HCT116 (cell line): ENCODE measurements at regions not wholly inside any gene's neighbourhood (a gene's known extent, or its start where the extent isn't known, plus 50 kb on each side); places are given as distances from the start of the nearest gene placed in this dataset.

Experiments
- ELF1 ChIP-seq: IDR thresholded peaks from 2 replicates; pipeline ENCODE4 v1.6.1; 2012; ENCODE audit warnings: low read depth, borderline replicate concordance
- POLR2A ChIP-seq: IDR thresholded peaks from 2 replicates; pipeline ENCODE4 v1.7.0; 2011; ENCODE audit warnings: borderline replicate concordance; ENCODE audit not compliant: insufficient read depth, insufficient read length; ENCODE audit errors: extremely low read depth
- POLR2AphosphoS5 ChIP-seq: IDR thresholded peaks from 2 replicates; pipeline ENCODE4 v1.6.1; 2011; ENCODE audit warnings: mild to moderate bottlenecking, low read depth, low read length, moderate library complexity
- YY1 ChIP-seq: IDR thresholded peaks from 2 replicates; pipeline ENCODE4 v1.6.1; 2011; ENCODE audit warnings: low read length, low read depth, moderate library complexity, mild to moderate bottlenecking; ENCODE audit not compliant: insufficient replicate concordance; ENCODE audit errors: extremely low read depth
- ZFX ChIP-seq: fragments of 450-650 bp; IDR thresholded peaks from 2 replicates; pipeline ENCODE4 v1.6.1; 2017
- TF ChIP-seq, protein P1 (sequence below), 3 experiments: fragments of 200-600 bp in 1 of 3; sonication (generic) in 1 of 3; IDR thresholded peaks in 2 of 3; conservative IDR thresholded peaks in 1 of 3; 2 replicates each; pipeline ENCODE4 v1.5.1; 2012 to 2017; ENCODE audit warnings: low read depth in 2 of 3, low read length in 2 of 3, antibody characterized with exemption in 1 of 3, borderline replicate concordance in 1 of 3, control low read depth in 1 of 3, mild to moderate bottlenecking in 1 of 3, mixed read lengths in 1 of 3, mixed run types in 1 of 3, moderate library complexity in 1 of 3; ENCODE audit not compliant: insufficient read depth in 1 of 3
- TF ChIP-seq, protein P2 (sequence below): IDR thresholded peaks from 2 replicates; pipeline ENCODE4 v1.6.1; 2011; ENCODE audit warnings: mild to moderate bottlenecking, low read length, moderate library complexity; ENCODE audit not compliant: insufficient replicate concordance; ENCODE audit errors: extremely low read depth

GRCh38 chr17:28253663-28254062, 65.3 kb upstream of the TMEM97 start:
- TF ChIP-seq POLR2AphosphoS5 (no peak), ELF1 (no peak), YY1 (no peak), POLR2A (no peak), ZFX (no peak)
- TF ChIP-seq, protein P1, sequence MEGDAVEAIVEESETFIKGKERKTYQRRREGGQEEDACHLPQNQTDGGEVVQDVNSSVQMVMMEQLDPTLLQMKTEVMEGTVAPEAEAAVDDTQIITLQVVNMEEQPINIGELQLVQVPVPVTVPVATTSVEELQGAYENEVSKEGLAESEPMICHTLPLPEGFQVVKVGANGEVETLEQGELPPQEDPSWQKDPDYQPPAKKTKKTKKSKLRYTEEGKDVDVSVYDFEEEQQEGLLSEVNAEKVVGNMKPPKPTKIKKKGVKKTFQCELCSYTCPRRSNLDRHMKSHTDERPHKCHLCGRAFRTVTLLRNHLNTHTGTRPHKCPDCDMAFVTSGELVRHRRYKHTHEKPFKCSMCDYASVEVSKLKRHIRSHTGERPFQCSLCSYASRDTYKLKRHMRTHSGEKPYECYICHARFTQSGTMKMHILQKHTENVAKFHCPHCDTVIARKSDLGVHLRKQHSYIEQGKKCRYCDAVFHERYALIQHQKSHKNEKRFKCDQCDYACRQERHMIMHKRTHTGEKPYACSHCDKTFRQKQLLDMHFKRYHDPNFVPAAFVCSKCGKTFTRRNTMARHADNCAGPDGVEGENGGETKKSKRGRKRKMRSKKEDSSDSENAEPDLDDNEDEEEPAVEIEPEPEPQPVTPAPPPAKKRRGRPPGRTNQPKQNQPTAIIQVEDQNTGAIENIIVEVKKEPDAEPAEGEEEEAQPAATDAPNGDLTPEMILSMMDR (IDR thresholded peaks at IDR 0.05 in 2 of 3, conservative IDR thresholded peaks at IDR 0.05 in 1 of 3; ENCODE audit: borderline replicate concordance in 1 of 3, insufficient read depth in 1 of 3, low read depth in 2 of 3, low read length in 2 of 3) = no peak
- TF ChIP-seq, protein P2, sequence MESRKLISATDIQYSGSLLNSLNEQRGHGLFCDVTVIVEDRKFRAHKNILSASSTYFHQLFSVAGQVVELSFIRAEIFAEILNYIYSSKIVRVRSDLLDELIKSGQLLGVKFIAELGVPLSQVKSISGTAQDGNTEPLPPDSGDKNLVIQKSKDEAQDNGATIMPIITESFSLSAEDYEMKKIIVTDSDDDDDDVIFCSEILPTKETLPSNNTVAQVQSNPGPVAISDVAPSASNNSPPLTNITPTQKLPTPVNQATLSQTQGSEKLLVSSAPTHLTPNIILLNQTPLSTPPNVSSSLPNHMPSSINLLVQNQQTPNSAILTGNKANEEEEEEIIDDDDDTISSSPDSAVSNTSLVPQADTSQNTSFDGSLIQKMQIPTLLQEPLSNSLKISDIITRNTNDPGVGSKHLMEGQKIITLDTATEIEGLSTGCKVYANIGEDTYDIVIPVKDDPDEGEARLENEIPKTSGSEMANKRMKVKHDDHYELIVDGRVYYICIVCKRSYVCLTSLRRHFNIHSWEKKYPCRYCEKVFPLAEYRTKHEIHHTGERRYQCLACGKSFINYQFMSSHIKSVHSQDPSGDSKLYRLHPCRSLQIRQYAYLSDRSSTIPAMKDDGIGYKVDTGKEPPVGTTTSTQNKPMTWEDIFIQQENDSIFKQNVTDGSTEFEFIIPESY = no peak
